ENCODE measurements at regions not wholly inside any gene's neighbourhood (a gene's known extent, or its start where the extent isn't known, plus 50 kb on each side); places are given as distances from the start of the nearest gene placed in this dataset.
"Not testable (repeated sequence)": the region's sequence is repeated elsewhere in the genome, so short reads cannot be mapped to it uniquely, and the experiment has no call there.

- DNase-seq = no peak
Measured at GRCh38 chr2:122743021-122743675, 987.7 kb downstream of the TSN start.

GRCh38 chr2:122745603-122746002 is 990.2 kb downstream of the TSN start:
- no peak for DNase-seq

GRCh38 chr2:122747670-122748069 is 992.2 kb downstream of the TSN start:
- no peak for DNase-seq

- no peak for DNase-seq
Measured at GRCh38 chr2:122748552-122749011, 993.1 kb downstream of the TSN start.

GRCh38 chr2:122749405-122749804 is 994.0 kb downstream of the TSN start:
- DNase-seq = no peak

- no peak for DNase-seq
Measured at GRCh38 chr2:122750095-122750494, 994.6 kb downstream of the TSN start.

GRCh38 chr2:122750808-122751207 is 995.4 kb downstream of the TSN start:
- DNase-seq = no peak

GRCh38 chr2:122753336-122753735 is 997.9 kb downstream of the TSN start:
- DNase-seq = no peak

GRCh38 chr2:122754561-122754960 is 999.1 kb downstream of the TSN start:
- no peak for DNase-seq

- no peak for DNase-seq
Measured at GRCh38 chr2:122755281-122755780, 999.9 kb downstream of the TSN start.

- no peak for DNase-seq
Measured at GRCh38 chr2:122758967-122759366, 1003.5 kb downstream of the TSN start.

- DNase-seq = no peak
Measured at GRCh38 chr2:122764014-122764413, 1008.6 kb downstream of the TSN start.

- DNase-seq = no peak
Measured at GRCh38 chr2:122780251-122780650, 1024.8 kb downstream of the TSN start.

- no peak for DNase-seq
Measured at GRCh38 chr2:122794100-122794499, 1038.6 kb downstream of the TSN start.

- DNase-seq = no peak
Measured at GRCh38 chr2:122795763-122796162, 1040.3 kb downstream of the TSN start.

- DNase-seq = no peak
Measured at GRCh38 chr2:122799391-122799790, 1043.9 kb downstream of the TSN start.

GRCh38 chr2:122800781-122801180 is 1045.3 kb downstream of the TSN start:
- DNase-seq = no peak

- no peak for DNase-seq
Measured at GRCh38 chr2:122804494-122804893, 1049.0 kb downstream of the TSN start.

- DNase-seq = no peak
Measured at GRCh38 chr2:122805346-122805745, 1049.9 kb downstream of the TSN start.

GRCh38 chr2:122808286-122808969 is 1053.0 kb downstream of the TSN start:
- no peak for DNase-seq

GRCh38 chr2:122812214-122812613 is 1056.8 kb downstream of the TSN start:
- not testable (repeated sequence) for DNase-seq

GRCh38 chr2:122815120-122815519 is 1059.7 kb downstream of the TSN start:
- DNase-seq = no peak

- no peak for DNase-seq
Measured at GRCh38 chr2:122816803-122817202, 1061.4 kb downstream of the TSN start.

GRCh38 chr2:122822319-122822718 is 1066.9 kb downstream of the TSN start:
- no peak for DNase-seq

All from T-helper 1 cell (primary cell).